ENCODE measurements at regions not wholly inside any gene's neighbourhood (a gene's known extent, or its start where the extent isn't known, plus 50 kb on each side); places are given as distances from the start of the nearest gene placed in this dataset.
A peak's percentile ranks its signal among the peaks of the same experiment; 100 is the strongest.

- TF ChIP-seq CTCF (IDR thresholded peaks at IDR 0.05; ENCODE audit: unreplicated experiment): no peak
- peaks cover 9% of the 10 kb centered on the region for H3K4me1 Mint-ChIP-seq (ENCODE audit: unreplicated experiment)
- H3K27me3 Mint-ChIP-seq (ENCODE audit: unreplicated experiment): no peaks in the 10 kb centered on the region
- no peaks in the 10 kb centered on the region for H3K36me3 Mint-ChIP-seq (ENCODE audit: low read depth, unreplicated experiment)
- H3K27ac Mint-ChIP-seq (ENCODE audit: unreplicated experiment): peak overlapping the region; percentile 16
- H3K4me3 Mint-ChIP-seq (ENCODE audit: unreplicated experiment): no peak overlapping the region
- DNase-seq (ENCODE audit: low spot score): no peak
- no peaks in the 10 kb centered on the region for H3K9me3 Mint-ChIP-seq (ENCODE audit: unreplicated experiment)
These were observed 50.9 kb upstream of the HSPB3 start for GRCh38 chr5:54404568-54404967.

GRCh38 chr5:54403885-54404416 lies 51.5 kb upstream of the HSPB3 start:
- no peak for TF ChIP-seq CTCF (IDR thresholded peaks at IDR 0.05; ENCODE audit: unreplicated experiment)
- H3K36me3 Mint-ChIP-seq (ENCODE audit: low read depth, unreplicated experiment): no peaks in the 10 kb centered on the region

GRCh38 chr5:54403121-54403520 lies 52.4 kb upstream of the HSPB3 start:
- Mint-ChIP-seq H3K36me3 (ENCODE audit: low read depth, unreplicated experiment) (no peaks in the 10 kb centered on the region), H3K27ac (ENCODE audit: unreplicated experiment) (no peak overlapping the region), H3K4me3 (ENCODE audit: unreplicated experiment) (no peak overlapping the region), H3K4me1 (ENCODE audit: unreplicated experiment) (peaks cover 9% of the 10 kb centered on the region), H3K9me3 (ENCODE audit: unreplicated experiment) (no peaks in the 10 kb centered on the region), H3K27me3 (ENCODE audit: unreplicated experiment) (no peaks in the 10 kb centered on the region)
- no peak for TF ChIP-seq CTCF (IDR thresholded peaks at IDR 0.05; ENCODE audit: unreplicated experiment)
- no peak for DNase-seq (ENCODE audit: low spot score)

More at GRCh38 chr5:54403885-54404416, 51.5 kb upstream of the HSPB3 start:
- H3K27me3 Mint-ChIP-seq (ENCODE audit: unreplicated experiment): no peaks in the 10 kb centered on the region
- no peak overlapping the region for H3K4me3 Mint-ChIP-seq (ENCODE audit: unreplicated experiment)
- H3K27ac Mint-ChIP-seq (ENCODE audit: unreplicated experiment): no peak overlapping the region
- H3K9me3 Mint-ChIP-seq (ENCODE audit: unreplicated experiment): no peaks in the 10 kb centered on the region
- peaks cover 9% of the 10 kb centered on the region for H3K4me1 Mint-ChIP-seq (ENCODE audit: unreplicated experiment)
- DNase-seq (ENCODE audit: low spot score): no peak

- no peak overlapping the region for H3K4me3 Mint-ChIP-seq (ENCODE audit: unreplicated experiment)
- H3K9me3 Mint-ChIP-seq (ENCODE audit: unreplicated experiment): no peaks in the 10 kb centered on the region
- H3K27me3 Mint-ChIP-seq (ENCODE audit: unreplicated experiment): no peaks in the 10 kb centered on the region
- DNase-seq (ENCODE audit: low spot score): no peak
- H3K4me1 Mint-ChIP-seq (ENCODE audit: unreplicated experiment): peaks cover 9% of the 10 kb centered on the region
- H3K27ac Mint-ChIP-seq (ENCODE audit: unreplicated experiment): no peak overlapping the region
- H3K36me3 Mint-ChIP-seq (ENCODE audit: low read depth, unreplicated experiment): no peaks in the 10 kb centered on the region
- TF ChIP-seq CTCF (IDR thresholded peaks at IDR 0.05; ENCODE audit: unreplicated experiment): no peak
These were observed 54.0 kb upstream of the HSPB3 start for GRCh38 chr5:54401515-54401914.

- DNase-seq (ENCODE audit: low spot score): no peak
- Mint-ChIP-seq H3K27ac (ENCODE audit: unreplicated experiment) (no peak overlapping the region), H3K36me3 (ENCODE audit: low read depth, unreplicated experiment) (no peaks in the 10 kb centered on the region), H3K27me3 (ENCODE audit: unreplicated experiment) (no peaks in the 10 kb centered on the region), H3K9me3 (ENCODE audit: unreplicated experiment) (no peaks in the 10 kb centered on the region), H3K4me3 (ENCODE audit: unreplicated experiment) (no peak overlapping the region), H3K4me1 (ENCODE audit: unreplicated experiment) (no peaks in the 10 kb centered on the region)
- no peak for TF ChIP-seq CTCF (IDR thresholded peaks at IDR 0.05; ENCODE audit: unreplicated experiment)
These were observed 57.3 kb upstream of the HSPB3 start for GRCh38 chr5:54398191-54398590.

Measured in endothelial cell (in vitro differentiated cells).